ENCODE measurements at regions not wholly inside any gene's neighbourhood (a gene's known extent, or its start where the extent isn't known, plus 50 kb on each side); places are given as distances from the start of the nearest gene placed in this dataset.

- no peak for DNase-seq (ENCODE audit: low read depth)
These were observed 355.1 kb upstream of the MGMT start for GRCh38 chr10:129111922-129112321.

- DNase-seq (ENCODE audit: low read depth): no peak
These were observed 352.5 kb upstream of the MGMT start for GRCh38 chr10:129114588-129114987.

- no peak for DNase-seq (ENCODE audit: low read depth)
These were observed 350.7 kb upstream of the MGMT start for GRCh38 chr10:129116371-129116770.

GRCh38 chr10:129120441-129120840 lies 346.6 kb upstream of the MGMT start:
- no peak for DNase-seq (ENCODE audit: low read depth)

GRCh38 chr10:129122846-129123245 lies 344.2 kb upstream of the MGMT start:
- no peak for DNase-seq (ENCODE audit: low read depth)

- DNase-seq (ENCODE audit: low read depth): no peak
These were observed 343.6 kb upstream of the MGMT start for GRCh38 chr10:129123428-129123827.

- DNase-seq (ENCODE audit: low read depth): no peak
These were observed 340.1 kb upstream of the MGMT start for GRCh38 chr10:129126982-129127381.

GRCh38 chr10:129131457-129132132 lies 335.4 kb upstream of the MGMT start:
- DNase-seq (ENCODE audit: low read depth): no peak

- no peak for DNase-seq (ENCODE audit: low read depth)
These were observed 333.2 kb upstream of the MGMT start for GRCh38 chr10:129133856-129134255.

- DNase-seq (ENCODE audit: low read depth): no peak
These were observed 332.7 kb upstream of the MGMT start for GRCh38 chr10:129134371-129134770.

- no peak for DNase-seq (ENCODE audit: low read depth)
These were observed 331.4 kb upstream of the MGMT start for GRCh38 chr10:129135624-129136023.

- DNase-seq (ENCODE audit: low read depth): no peak
These were observed 331.0 kb upstream of the MGMT start for GRCh38 chr10:129136074-129136473.

- no peak for DNase-seq (ENCODE audit: low read depth)
These were observed 330.1 kb upstream of the MGMT start for GRCh38 chr10:129136951-129137350.

- DNase-seq (ENCODE audit: low read depth): no peak
These were observed 325.8 kb upstream of the MGMT start for GRCh38 chr10:129140921-129141885.

GRCh38 chr10:129151281-129151680 lies 315.8 kb upstream of the MGMT start:
- no peak for DNase-seq (ENCODE audit: low read depth)

- DNase-seq (ENCODE audit: low read depth): no peak
These were observed 310.6 kb upstream of the MGMT start for GRCh38 chr10:129156406-129156805.

- DNase-seq (ENCODE audit: low read depth): no peak
These were observed 309.9 kb upstream of the MGMT start for GRCh38 chr10:129157185-129157584.

GRCh38 chr10:129161150-129161549 lies 305.9 kb upstream of the MGMT start:
- no peak for DNase-seq (ENCODE audit: low read depth)

- DNase-seq (ENCODE audit: low read depth): no peak
These were observed 303.5 kb upstream of the MGMT start for GRCh38 chr10:129163531-129163930.

- DNase-seq (ENCODE audit: low read depth): no peak
These were observed 301.8 kb upstream of the MGMT start for GRCh38 chr10:129165076-129165720.

- no peak for DNase-seq (ENCODE audit: low read depth)
These were observed 301.3 kb upstream of the MGMT start for GRCh38 chr10:129165770-129166169.

GRCh38 chr10:129168660-129169059 lies 298.4 kb upstream of the MGMT start:
- no peak for DNase-seq (ENCODE audit: low read depth)

- no peak for DNase-seq (ENCODE audit: low read depth)
These were observed 297.9 kb upstream of the MGMT start for GRCh38 chr10:129169115-129169514.
